ENCODE measurements at regions not wholly inside any gene's neighbourhood (a gene's known extent, or its start where the extent isn't known, plus 50 kb on each side); places are given as distances from the start of the nearest gene placed in this dataset.

DNA sequence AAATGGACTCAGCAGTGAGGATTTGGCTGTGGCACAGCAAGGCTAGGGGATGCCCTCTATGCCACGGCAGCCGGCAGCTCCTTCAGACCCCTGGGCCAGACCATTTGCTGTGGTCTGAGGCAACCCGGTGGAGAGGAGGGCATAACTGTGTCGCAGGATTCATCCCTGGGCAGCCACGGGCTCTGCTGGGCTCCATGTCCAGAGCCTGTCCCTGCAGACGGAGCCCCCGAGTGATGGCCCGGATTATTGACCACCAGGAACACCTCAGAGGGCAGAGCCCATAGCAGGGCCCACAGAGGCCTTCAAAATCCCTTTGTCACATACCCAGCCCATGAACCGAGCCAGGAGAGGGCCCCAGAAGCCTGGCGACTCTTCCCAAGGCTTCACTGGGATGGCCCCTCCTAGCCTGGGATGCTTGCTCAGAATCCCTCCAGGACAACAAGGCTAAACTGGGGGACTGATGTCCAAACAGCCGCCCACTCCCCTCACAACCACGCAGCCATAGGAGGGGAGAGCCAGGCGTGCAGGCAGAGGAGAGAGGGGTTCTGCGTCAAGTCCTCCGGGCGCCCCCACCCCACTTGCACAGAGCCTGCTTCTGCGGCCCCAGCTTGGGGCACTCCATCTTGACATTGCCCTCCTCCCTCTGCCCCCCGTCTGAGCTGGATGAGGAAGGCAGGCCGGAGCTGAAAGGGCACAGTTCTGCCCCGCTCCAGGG, 68.2 kb upstream of the AFDN start:
- TF ChIP-seq EZH2 (IDR thresholded peaks at IDR 0.05) (no peak), POLR2AphosphoS5 (IDR thresholded peaks at IDR 0.05; ENCODE audit: borderline replicate concordance, low read depth, low read length) (no peak)
